ENCODE measurements at regions not wholly inside any gene's neighbourhood (a gene's known extent, or its start where the extent isn't known, plus 50 kb on each side); places are given as distances from the start of the nearest gene placed in this dataset.
"Not testable (repeated sequence)": the region's sequence is repeated elsewhere in the genome, so short reads cannot be mapped to it uniquely, and the experiment has no call there.

GRCh38 chr15:93823971-93824913 lies 407.1 kb upstream of the MCTP2 start:
- no peak for DNase-seq (ENCODE audit: low spot score)

GRCh38 chr15:93820566-93820965 lies 410.8 kb upstream of the MCTP2 start:
- DNase-seq (ENCODE audit: low spot score), result no peak

- DNase-seq (ENCODE audit: low spot score), result no peak
Measured at GRCh38 chr15:93819826-93820225, 411.5 kb upstream of the MCTP2 start.

- no peak for DNase-seq (ENCODE audit: low spot score)
Measured at GRCh38 chr15:93816815-93817214, 414.5 kb upstream of the MCTP2 start.

- DNase-seq (ENCODE audit: low spot score), result no peak
Measured at GRCh38 chr15:93811305-93811704, 420.1 kb upstream of the MCTP2 start.

- DNase-seq (ENCODE audit: low spot score), result no peak
Measured at GRCh38 chr15:93809516-93809915, 421.8 kb upstream of the MCTP2 start.

- no peak for DNase-seq (ENCODE audit: low spot score)
Measured at GRCh38 chr15:93803421-93804152, 427.8 kb upstream of the MCTP2 start.

GRCh38 chr15:93801206-93801605 lies 430.2 kb upstream of the MCTP2 start:
- no peak for DNase-seq (ENCODE audit: low spot score)

GRCh38 chr15:93800805-93801204 lies 430.6 kb upstream of the MCTP2 start:
- DNase-seq (ENCODE audit: low spot score), result no peak

GRCh38 chr15:93789441-93789840 lies 441.9 kb upstream of the MCTP2 start:
- DNase-seq (ENCODE audit: low spot score), result no peak

GRCh38 chr15:93780073-93780472 lies 451.3 kb upstream of the MCTP2 start:
- DNase-seq (ENCODE audit: low spot score), result no peak

GRCh38 chr15:93779341-93779740 lies 452.0 kb upstream of the MCTP2 start:
- no peak for DNase-seq (ENCODE audit: low spot score)

GRCh38 chr15:93771196-93772030 lies 459.9 kb upstream of the MCTP2 start:
- DNase-seq (ENCODE audit: low spot score), result no peak

GRCh38 chr15:93770788-93771187 lies 460.6 kb upstream of the MCTP2 start:
- DNase-seq (ENCODE audit: low spot score), result no peak

- no peak for DNase-seq (ENCODE audit: low spot score)
Measured at GRCh38 chr15:93762036-93762435, 469.3 kb upstream of the MCTP2 start.

GRCh38 chr15:93759629-93760028 lies 471.7 kb upstream of the MCTP2 start:
- no peak for DNase-seq (ENCODE audit: low spot score)

- no peak for DNase-seq (ENCODE audit: low spot score)
Measured at GRCh38 chr15:93758824-93759223, 472.5 kb upstream of the MCTP2 start.

GRCh38 chr15:93748710-93749109 lies 482.7 kb upstream of the MCTP2 start:
- DNase-seq (ENCODE audit: low spot score), result no peak

- not testable (repeated sequence) for DNase-seq (ENCODE audit: low spot score)
Measured at GRCh38 chr15:93734976-93735375, 496.4 kb upstream of the MCTP2 start.

GRCh38 chr15:93730724-93731123 lies 500.6 kb upstream of the MCTP2 start:
- no peak for DNase-seq (ENCODE audit: low spot score)

- DNase-seq (ENCODE audit: low spot score), result no peak
Measured at GRCh38 chr15:93722165-93722564, 509.2 kb upstream of the MCTP2 start.

- no peak for DNase-seq (ENCODE audit: low spot score)
Measured at GRCh38 chr15:93720607-93721006, 510.8 kb upstream of the MCTP2 start.
